HepG2 (cell line): ENCODE measurements at regions not wholly inside any gene's neighbourhood (a gene's known extent, or its start where the extent isn't known, plus 50 kb on each side); places are given as distances from the start of the nearest gene placed in this dataset.

Experiments used
- ATAC-seq: fragments of 200-7000 bp; cut with Tn5 transposase; 3 replicates; pipeline ENCODE4 v1.9.1; 2020; ENCODE audit warnings: mild to moderate bottlenecking, moderate library complexity
- BruUV-seq: library from RNA; stranded (reverse); fragments of 400-500 nt; replicated peaks from 2 replicates; lab custom pipeline; 2021; lab: Mats Ljungman, UMichigan
- CTCF ChIA-PET: fragments of 300-600 bp; formaldehyde crosslinking; extraction: SDS; loops from one replicate; lab custom pipeline; 2021; ENCODE audit warnings: low total read pairs, inconsistent platforms, low intra/inter-chr PET ratio; lab: Yijun Ruan, JAX
- POLR2A ChIA-PET: fragments of 350-600 bp; sonication (Branson Sonifier 250); formaldehyde crosslinking; loops from one replicate; lab custom pipeline; 2020; ENCODE audit warnings: antibody characterized with exemption, inconsistent platforms; lab: Yijun Ruan, JAX
- DNase-seq: peaks from one replicate; pipeline ENCODE4 v3.0.0-alpha.2; 2015; ENCODE audit warnings: low spot score
- FAIRE-seq: peaks from 3 replicates; lab custom pipeline; 2011; peaks lifted over from hg19 to GRCh38; lab: Jason Lieb, UNC
- H2AFZ ChIP-seq: one replicate; pipeline ENCODE4 v1.6.1; 2011; ENCODE audit warnings: low read length, inconsistent platforms
- H3K27ac ChIP-seq: fragments of 300-600 bp; 3 replicates; pipeline ENCODE4 v1.8.0; 2011; ENCODE audit warnings: mixed run types, mild to moderate bottlenecking, mixed read lengths, low read length, inconsistent platforms; ENCODE audit not compliant: insufficient read depth; ENCODE audit errors: extremely low read length
- H3K27me3 ChIP-seq, 2 experiments: fragments of 200-600 bp in 1 of 2; 2 replicates in 1 of 2; 3 replicates in 1 of 2; pipeline versions ENCODE4 v1.6.0 to v1.8.0; 2011; ENCODE audit warnings: low read length in 2 of 2, mild to moderate bottlenecking in 2 of 2, moderate library complexity in 2 of 2, inconsistent platforms in 1 of 2; ENCODE audit not compliant: insufficient read depth in 2 of 2, control insufficient read depth in 1 of 2
- H3K36me3 ChIP-seq, 2 experiments: fragments of 200-600 bp in 1 of 2; replicated peaks in 1 of 2; 2 replicates in 1 of 2; 3 replicates in 1 of 2; pipeline versions ENCODE4 v1.5.1 to v1.8.0; 2011; ENCODE audit warnings: low read length in 2 of 2, inconsistent platforms in 1 of 2; ENCODE audit not compliant: insufficient read depth in 2 of 2, control insufficient read depth in 1 of 2
- H3K4me1 ChIP-seq: 2 replicates; pipeline ENCODE4 v1.5.1; 2012; ENCODE audit warnings: low read length, inconsistent platforms; ENCODE audit not compliant: insufficient read depth
- H3K4me2 ChIP-seq: 2 replicates; pipeline ENCODE4 v1.6.0; 2011; ENCODE audit warnings: low read depth, low read length, inconsistent platforms
- H3K4me3 ChIP-seq, 3 experiments: fragments of 200-600 bp in 1 of 3; sonication (generic), shearing (Covaris generic) in 1 of 3; replicated peaks in 1 of 3; 2 replicates each; pipeline ENCODE4 v1.5.1; 2011 to 2016; ENCODE audit warnings: low read length in 3 of 3, inconsistent platforms in 2 of 3, low read depth in 2 of 3, mild to moderate bottlenecking in 2 of 3, control low read depth in 1 of 3, mixed read lengths in 1 of 3; ENCODE audit not compliant: insufficient read depth in 1 of 3
- H3K79me2 ChIP-seq: one replicate; pipeline ENCODE4 v1.6.1; 2011; ENCODE audit warnings: low read length, inconsistent platforms; ENCODE audit not compliant: insufficient read depth
- H3K9ac ChIP-seq: 2 replicates; pipeline ENCODE4 v1.6.0; 2011; ENCODE audit warnings: mild to moderate bottlenecking, low read depth, low read length, inconsistent platforms; ENCODE audit not compliant: insufficient read depth
- H3K9me3 ChIP-seq: 2 replicates; pipeline ENCODE4 v1.5.1; 2012; ENCODE audit warnings: mild to moderate bottlenecking, low read length
- H4K20me1 ChIP-seq: 2 replicates; pipeline ENCODE4 v1.6.0; 2011; ENCODE audit warnings: inconsistent platforms, mild to moderate bottlenecking, low read length, moderate library complexity; ENCODE audit not compliant: insufficient read depth
- ATF1 ChIP-seq: IDR thresholded peaks from 2 replicates; pipeline ENCODE4 v1.6.1; 2016; ENCODE audit warnings: mild to moderate bottlenecking, control low read depth
- GFI1 ChIP-seq: sonication (generic); formaldehyde crosslinking; IDR thresholded peaks from 2 replicates; pipeline ENCODE4 v1.5.0; 2020; ENCODE audit warnings: missing genetic modification reagents, mild to moderate bottlenecking, borderline replicate concordance
- SETDB1 ChIP-seq: sonication (generic); formaldehyde crosslinking; IDR thresholded peaks from 2 replicates; pipeline ENCODE4 v1.5.1; 2020; ENCODE audit warnings: missing genetic modification reagents, mild to moderate bottlenecking, borderline replicate concordance
- ZBTB21 ChIP-seq: sonication (generic); formaldehyde crosslinking; IDR thresholded peaks from 2 replicates; pipeline ENCODE4 v1.4.0; 2020; ENCODE audit warnings: missing genetic modification reagents
- ZFP36 ChIP-seq: fragments of 150-350 bp; IDR thresholded peaks from 2 replicates; pipeline ENCODE4 v1.6.1; 2018; ENCODE audit warnings: borderline replicate concordance, low read length, low read depth; ENCODE audit not compliant: partially characterized antibody
- ZNF24 ChIP-seq: fragments of 450-650 bp; IDR thresholded peaks from 2 replicates; pipeline ENCODE4 v1.6.1; 2017; ENCODE audit warnings: antibody characterized with exemption, mild to moderate bottlenecking
- ZNF30 ChIP-seq: sonication (generic); formaldehyde crosslinking; IDR thresholded peaks from 2 replicates; pipeline ENCODE4 v1.5.0; 2020; ENCODE audit warnings: mild to moderate bottlenecking, missing genetic modification reagents
- ZNF546 ChIP-seq: sonication (generic); formaldehyde crosslinking; conservative IDR thresholded peaks from 2 replicates; pipeline ENCODE4 v1.8.1; 2023; ENCODE audit warnings: mild to moderate bottlenecking, missing genetic modification reagents
- ZSCAN22 ChIP-seq: sonication (generic); formaldehyde crosslinking; IDR thresholded peaks from 2 replicates; pipeline ENCODE4 v1.4.0; 2020; ENCODE audit warnings: mild to moderate bottlenecking, missing genetic modification reagents
- WGBS: methylation state at CpG from one replicate; pipeline ENCODE4 v1.1.6; 2017; ENCODE audit warnings: low lambda C conversion rate; 5-methylcytosine and 5-hydroxymethylcytosine counted together
- in situ Hi-C: cut with HindIII; loops from 2 replicates; pipeline ENCODE4 v1.10.0; 2017; ENCODE audit warnings: low pct_unique_long_range_greater_than_20kb; ENCODE audit not compliant: extremely low pct_ligation_motif_present
- intact Hi-C: fragments of 100-400 bp; cut with micrococcal nuclease; formaldehyde crosslinking; loops from one replicate; pipeline ENCODE4 v1.10.0; 2022; ENCODE audit not compliant: unreplicated experiment
- TF ChIP-seq, protein P1 (sequence below): sonication (generic); formaldehyde crosslinking; IDR thresholded peaks from 2 replicates; pipeline ENCODE4 v1.5.1; 2020; ENCODE audit warnings: missing genetic modification reagents, mild to moderate bottlenecking, borderline replicate concordance
- TF ChIP-seq, protein P2 (sequence below): sonication (generic); formaldehyde crosslinking; IDR thresholded peaks from 2 replicates; pipeline ENCODE4 v1.5.1; 2020; ENCODE audit warnings: mild to moderate bottlenecking, missing genetic modification reagents, borderline replicate concordance
- TF ChIP-seq, protein P3 (sequence below): sonication (generic); formaldehyde crosslinking; IDR thresholded peaks from 2 replicates; pipeline ENCODE4 v1.5.1; 2020; ENCODE audit warnings: mild to moderate bottlenecking, missing genetic modification reagents

DNA sequence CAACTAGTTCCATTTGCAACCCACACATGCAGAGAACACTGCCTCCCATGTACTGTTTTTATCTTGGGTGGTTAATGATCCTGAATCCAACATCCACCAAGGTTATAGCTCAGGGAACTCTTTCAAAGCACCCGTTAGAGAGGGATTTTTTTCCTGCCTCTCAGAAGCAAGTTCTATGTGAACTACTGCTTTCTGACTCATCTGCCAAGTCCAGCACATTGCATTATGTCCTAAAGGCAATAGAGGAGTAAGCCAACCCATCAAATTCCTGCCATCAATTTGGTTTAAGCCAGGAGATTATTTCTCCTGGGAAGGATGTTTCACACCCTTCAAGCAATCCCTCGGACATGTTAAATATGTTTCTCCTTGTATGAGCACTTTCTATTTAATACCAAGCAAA is 334.5 kb downstream of the GASK1B start:
- H3K27ac ChIP-seq: no peak overlapping the region
- ChIA-PET POLR2A (no interaction called here), CTCF (no interaction called here)
- no peaks in the 10 kb centered on the region for H3K9me3 ChIP-seq
- BruUV-seq: no TSS peak
- no peaks in the 10 kb centered on the region for H3K4me1 ChIP-seq
- WGBS: 28% methylated on average over 2 of the region's 2 CpGs
- no peak overlapping the region for H3K9ac ChIP-seq
- H3K4me2 ChIP-seq: no peak overlapping the region
- intact Hi-C loops: no loop called here
- in situ Hi-C loops: no loop called here
- H4K20me1 ChIP-seq: no peaks in the 10 kb centered on the region
- no peaks in the 10 kb centered on the region for H3K79me2 ChIP-seq
- DNase-seq (no peak), FAIRE-seq (no peak), ATAC-seq (no peak)
- H2AFZ ChIP-seq: no peak overlapping the region
- H3K36me3 ChIP-seq: no peaks in the 10 kb centered on the region
- no peaks in the 10 kb centered on the region; a peak in 1 of 5 replicates for H3K27me3 ChIP-seq
- no peak overlapping the region for H3K4me3 ChIP-seq
- TF ChIP-seq, protein P1, sequence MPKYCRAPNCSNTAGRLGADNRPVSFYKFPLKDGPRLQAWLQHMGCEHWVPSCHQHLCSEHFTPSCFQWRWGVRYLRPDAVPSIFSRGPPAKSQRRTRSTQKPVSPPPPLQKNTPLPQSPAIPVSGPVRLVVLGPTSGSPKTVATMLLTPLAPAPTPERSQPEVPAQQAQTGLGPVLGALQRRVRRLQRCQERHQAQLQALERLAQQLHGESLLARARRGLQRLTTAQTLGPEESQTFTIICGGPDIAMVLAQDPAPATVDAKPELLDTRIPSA (CRISPR knock-in tag): no peak
- TF ChIP-seq SETDB1 (CRISPR knock-in tag) (no peak), ZNF546 (CRISPR knock-in tag) (no peak), ATF1 (CRISPR knock-in tag) (no peak), GFI1 (CRISPR knock-in tag) (no peak), ZNF30 (CRISPR knock-in tag) (no peak), ZBTB21 (CRISPR knock-in tag) (no peak), ZNF24 (no peak), ZSCAN22 (no peak), ZFP36 (no peak)
- TF ChIP-seq, protein P2, sequence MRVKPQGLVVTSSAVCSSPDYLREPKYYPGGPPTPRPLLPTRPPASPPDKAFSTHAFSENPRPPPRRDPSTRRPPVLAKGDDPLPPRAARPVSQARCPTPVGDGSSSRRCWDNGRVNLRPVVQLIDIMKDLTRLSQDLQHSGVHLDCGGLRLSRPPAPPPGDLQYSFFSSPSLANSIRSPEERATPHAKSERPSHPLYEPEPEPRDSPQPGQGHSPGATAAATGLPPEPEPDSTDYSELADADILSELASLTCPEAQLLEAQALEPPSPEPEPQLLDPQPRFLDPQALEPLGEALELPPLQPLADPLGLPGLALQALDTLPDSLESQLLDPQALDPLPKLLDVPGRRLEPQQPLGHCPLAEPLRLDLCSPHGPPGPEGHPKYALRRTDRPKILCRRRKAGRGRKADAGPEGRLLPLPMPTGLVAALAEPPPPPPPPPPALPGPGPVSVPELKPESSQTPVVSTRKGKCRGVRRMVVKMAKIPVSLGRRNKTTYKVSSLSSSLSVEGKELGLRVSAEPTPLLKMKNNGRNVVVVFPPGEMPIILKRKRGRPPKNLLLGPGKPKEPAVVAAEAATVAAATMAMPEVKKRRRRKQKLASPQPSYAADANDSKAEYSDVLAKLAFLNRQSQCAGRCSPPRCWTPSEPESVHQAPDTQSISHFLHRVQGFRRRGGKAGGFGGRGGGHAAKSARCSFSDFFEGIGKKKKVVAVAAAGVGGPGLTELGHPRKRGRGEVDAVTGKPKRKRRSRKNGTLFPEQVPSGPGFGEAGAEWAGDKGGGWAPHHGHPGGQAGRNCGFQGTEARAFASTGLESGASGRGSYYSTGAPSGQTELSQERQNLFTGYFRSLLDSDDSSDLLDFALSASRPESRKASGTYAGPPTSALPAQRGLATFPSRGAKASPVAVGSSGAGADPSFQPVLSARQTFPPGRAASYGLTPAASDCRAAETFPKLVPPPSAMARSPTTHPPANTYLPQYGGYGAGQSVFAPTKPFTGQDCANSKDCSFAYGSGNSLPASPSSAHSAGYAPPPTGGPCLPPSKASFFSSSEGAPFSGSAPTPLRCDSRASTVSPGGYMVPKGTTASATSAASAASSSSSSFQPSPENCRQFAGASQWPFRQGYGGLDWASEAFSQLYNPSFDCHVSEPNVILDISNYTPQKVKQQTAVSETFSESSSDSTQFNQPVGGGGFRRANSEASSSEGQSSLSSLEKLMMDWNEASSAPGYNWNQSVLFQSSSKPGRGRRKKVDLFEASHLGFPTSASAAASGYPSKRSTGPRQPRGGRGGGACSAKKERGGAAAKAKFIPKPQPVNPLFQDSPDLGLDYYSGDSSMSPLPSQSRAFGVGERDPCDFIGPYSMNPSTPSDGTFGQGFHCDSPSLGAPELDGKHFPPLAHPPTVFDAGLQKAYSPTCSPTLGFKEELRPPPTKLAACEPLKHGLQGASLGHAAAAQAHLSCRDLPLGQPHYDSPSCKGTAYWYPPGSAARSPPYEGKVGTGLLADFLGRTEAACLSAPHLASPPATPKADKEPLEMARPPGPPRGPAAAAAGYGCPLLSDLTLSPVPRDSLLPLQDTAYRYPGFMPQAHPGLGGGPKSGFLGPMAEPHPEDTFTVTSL (CRISPR knock-in tag): no peak
- TF ChIP-seq, protein P3, sequence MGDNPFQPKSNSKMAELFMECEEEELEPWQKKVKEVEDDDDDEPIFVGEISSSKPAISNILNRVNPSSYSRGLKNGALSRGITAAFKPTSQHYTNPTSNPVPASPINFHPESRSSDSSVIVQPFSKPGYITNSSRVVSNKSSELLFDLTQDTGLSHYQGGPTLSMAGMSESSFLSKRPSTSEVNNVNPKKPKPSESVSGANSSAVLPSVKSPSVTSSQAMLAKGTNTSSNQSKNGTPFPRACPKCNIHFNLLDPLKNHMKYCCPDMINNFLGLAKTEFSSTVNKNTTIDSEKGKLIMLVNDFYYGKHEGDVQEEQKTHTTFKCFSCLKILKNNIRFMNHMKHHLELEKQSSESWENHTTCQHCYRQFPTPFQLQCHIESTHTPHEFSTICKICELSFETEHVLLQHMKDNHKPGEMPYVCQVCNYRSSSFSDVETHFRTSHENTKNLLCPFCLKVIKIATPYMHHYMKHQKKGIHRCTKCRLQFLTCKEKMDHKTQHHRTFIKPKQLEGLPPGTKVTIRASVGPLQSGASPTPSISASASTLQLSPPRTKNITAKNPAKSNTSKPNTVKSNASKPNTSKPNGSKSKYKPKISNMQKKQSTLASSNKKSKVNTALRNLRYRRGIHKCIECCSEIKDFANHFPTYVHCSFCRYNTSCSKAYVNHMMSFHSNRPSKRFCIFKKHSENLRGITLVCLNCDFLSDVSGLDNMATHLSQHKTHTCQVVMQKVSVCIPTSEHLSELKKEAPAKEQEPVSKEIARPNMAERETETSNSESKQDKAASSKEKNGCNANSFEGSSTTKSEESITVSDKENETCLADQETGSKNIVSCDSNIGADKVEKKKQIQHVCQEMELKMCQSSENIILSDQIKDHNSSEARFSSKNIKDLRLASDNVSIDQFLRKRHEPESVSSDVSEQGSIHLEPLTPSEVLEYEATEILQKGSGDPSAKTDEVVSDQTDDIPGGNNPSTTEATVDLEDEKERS (CRISPR knock-in tag): no peak
